ENCODE measurements at regions not wholly inside any gene's neighbourhood (a gene's known extent, or its start where the extent isn't known, plus 50 kb on each side); places are given as distances from the start of the nearest gene placed in this dataset.

DNA sequence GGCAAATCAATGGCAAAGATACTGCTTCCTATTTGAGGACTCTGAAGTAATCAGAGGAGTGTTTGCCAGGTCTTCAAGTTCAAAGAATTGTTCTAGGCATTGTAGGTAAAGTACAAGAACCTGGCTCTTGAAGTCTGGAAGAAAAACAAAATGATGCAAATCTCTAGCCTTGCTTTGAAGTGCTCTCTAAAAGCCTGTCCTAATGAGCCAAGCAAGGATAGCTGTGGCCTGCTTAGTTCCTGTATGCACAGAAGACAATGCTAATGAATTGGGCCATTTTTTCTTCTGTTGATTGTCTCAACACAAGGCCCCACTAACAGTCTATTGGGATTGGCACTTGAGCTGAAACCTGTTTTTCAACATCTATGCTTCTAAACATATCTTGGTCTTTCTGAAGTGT is 165.0 kb upstream of the POU3F2 start:
- H3K4me1 Mint-ChIP-seq (ENCODE audit: low read depth) = no peaks in the 10 kb centered on the region
- H3K36me3 Mint-ChIP-seq (ENCODE audit: low read depth) = no peaks in the 10 kb centered on the region
- no peaks in the 10 kb centered on the region for H3K27me3 Mint-ChIP-seq
- no peak overlapping the region for H3K4me3 Mint-ChIP-seq
- no peak overlapping the region for H3K27ac Mint-ChIP-seq
- no peaks in the 10 kb centered on the region for H3K9me3 Mint-ChIP-seq

DNA sequence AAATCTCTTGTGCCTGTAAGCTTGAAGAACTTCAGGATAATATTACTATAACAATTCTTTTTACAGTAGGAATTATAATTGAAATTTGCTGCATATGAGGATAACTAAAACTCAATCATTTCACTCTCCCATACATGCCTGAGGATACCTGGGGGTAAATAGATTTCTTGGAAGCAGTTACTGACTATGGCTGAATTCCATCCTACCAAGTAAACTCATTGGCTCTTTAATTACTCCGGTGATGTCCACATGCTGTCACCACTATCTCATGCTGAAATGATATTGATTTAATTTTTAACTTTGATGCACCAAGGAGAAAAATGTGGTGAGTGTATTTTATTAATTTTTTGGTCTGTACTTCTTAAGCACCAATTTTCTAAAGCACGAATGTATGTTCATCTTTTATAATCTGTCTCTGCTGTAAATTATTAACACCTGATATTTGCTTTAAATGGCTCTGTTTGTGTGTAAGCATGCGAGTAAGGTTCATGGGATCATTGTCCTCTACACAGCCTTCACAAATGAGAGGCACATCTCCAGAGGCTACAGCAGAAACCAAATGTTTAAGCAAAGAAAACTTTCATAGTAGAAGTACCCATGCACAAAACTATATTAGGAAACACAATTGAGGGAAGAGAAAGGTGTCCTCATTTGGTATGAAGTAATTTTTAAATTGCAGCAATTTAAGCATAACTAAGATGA is 164.2 kb upstream of the POU3F2 start:
- Mint-ChIP-seq H3K4me1 (ENCODE audit: low read depth) (no peaks in the 10 kb centered on the region), H3K27me3 (no peaks in the 10 kb centered on the region), H3K36me3 (ENCODE audit: low read depth) (no peaks in the 10 kb centered on the region), H3K9me3 (no peaks in the 10 kb centered on the region), H3K4me3 (no peak overlapping the region), H3K27ac (no peak overlapping the region)

GRCh38 chr6:98672681-98673475 is 161.5 kb upstream of the POU3F2 start:
- H3K4me3 Mint-ChIP-seq = no peak overlapping the region
- no peak overlapping the region for H3K27ac Mint-ChIP-seq
- peaks cover 6% of the 10 kb centered on the region for H3K9me3 Mint-ChIP-seq
- no peaks in the 10 kb centered on the region for H3K4me1 Mint-ChIP-seq (ENCODE audit: low read depth)
- no peaks in the 10 kb centered on the region for H3K27me3 Mint-ChIP-seq
- H3K36me3 Mint-ChIP-seq (ENCODE audit: low read depth) = no peaks in the 10 kb centered on the region

GRCh38 chr6:98678481-98678880 is 155.9 kb upstream of the POU3F2 start:
- no peaks in the 10 kb centered on the region for H3K36me3 Mint-ChIP-seq (ENCODE audit: low read depth)
- H3K9me3 Mint-ChIP-seq = peaks cover 6% of the 10 kb centered on the region
- no peak overlapping the region for H3K27ac Mint-ChIP-seq
- peaks cover 2% of the 10 kb centered on the region for H3K27me3 Mint-ChIP-seq
- no peaks in the 10 kb centered on the region for H3K4me1 Mint-ChIP-seq (ENCODE audit: low read depth)
- H3K4me3 Mint-ChIP-seq = no peak overlapping the region

DNA sequence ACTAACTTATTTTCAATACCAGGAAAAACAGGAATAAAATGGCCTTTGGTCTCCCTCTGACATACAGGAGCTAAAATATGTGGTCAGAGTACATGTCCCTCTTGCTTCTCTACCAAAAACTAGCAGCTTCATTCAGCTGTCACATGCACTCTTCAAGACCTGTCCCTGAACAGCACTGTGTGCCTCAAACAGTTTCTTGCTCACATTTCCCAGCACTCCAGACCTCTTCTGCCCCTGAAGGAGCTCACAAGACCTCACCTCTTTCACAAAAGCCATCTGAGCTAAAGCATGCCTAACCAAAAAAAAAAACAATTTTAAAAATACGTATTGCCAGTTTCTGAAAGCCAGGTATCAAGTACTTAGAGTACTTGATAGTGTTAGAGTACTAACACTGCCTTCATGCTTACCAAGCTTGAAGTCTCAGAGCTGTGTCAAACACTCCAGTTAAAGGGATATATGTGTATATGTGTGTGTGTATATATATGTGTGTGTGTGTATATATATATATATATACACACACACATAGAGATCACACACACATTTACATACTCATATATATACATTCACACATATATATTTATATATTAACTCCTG is 148.3 kb upstream of the POU3F2 start:
- Mint-ChIP-seq H3K9me3 (no peaks in the 10 kb centered on the region), H3K4me3 (no peak overlapping the region), H3K36me3 (ENCODE audit: low read depth) (no peaks in the 10 kb centered on the region), H3K27ac (no peak overlapping the region), H3K4me1 (ENCODE audit: low read depth) (no peaks in the 10 kb centered on the region), H3K27me3 (peaks cover 7% of the 10 kb centered on the region)

GRCh38 chr6:98687752-98688151 is 146.6 kb upstream of the POU3F2 start:
- Mint-ChIP-seq H3K27ac (no peak overlapping the region), H3K4me3 (no peak overlapping the region), H3K36me3 (ENCODE audit: low read depth) (no peaks in the 10 kb centered on the region), H3K4me1 (ENCODE audit: low read depth) (no peaks in the 10 kb centered on the region), H3K27me3 (peaks cover 7% of the 10 kb centered on the region), H3K9me3 (no peaks in the 10 kb centered on the region)

DNA sequence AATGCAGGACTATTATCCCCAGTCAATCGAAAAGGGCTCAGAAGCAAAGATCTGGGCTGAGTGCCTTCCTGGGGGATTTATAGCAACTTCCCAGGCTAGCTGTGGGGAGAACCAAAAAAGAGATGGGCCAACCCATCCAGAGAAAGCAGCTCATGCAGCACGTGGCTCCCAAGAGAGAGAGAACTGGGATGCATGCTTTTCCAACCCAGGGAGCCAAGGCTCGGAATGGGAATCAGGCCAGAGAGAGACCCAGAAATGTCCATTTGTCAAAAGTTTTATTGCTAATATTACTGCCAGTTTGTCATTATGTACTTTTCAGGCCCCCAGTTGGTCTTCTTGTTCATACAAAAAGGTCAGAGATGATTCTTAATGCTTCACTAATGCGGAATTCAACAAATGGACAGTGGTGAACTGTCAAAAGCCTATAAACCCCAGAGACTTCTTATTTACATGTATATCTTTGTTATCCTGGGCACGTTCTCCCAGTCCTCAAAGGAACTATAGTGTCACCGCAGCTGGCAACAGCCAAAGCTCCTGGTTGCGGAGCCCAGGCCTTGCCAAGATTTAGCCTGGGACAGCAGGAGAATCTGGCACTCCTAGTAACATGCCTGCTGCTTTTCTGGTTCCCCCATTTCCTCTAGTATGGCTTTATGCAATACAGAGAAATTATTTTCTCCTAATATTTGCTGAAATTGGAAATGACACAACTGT is 139.1 kb upstream of the POU3F2 start:
- H3K9me3 Mint-ChIP-seq = no peaks in the 10 kb centered on the region
- H3K36me3 Mint-ChIP-seq (ENCODE audit: low read depth) = no peaks in the 10 kb centered on the region
- no peak overlapping the region for H3K4me3 Mint-ChIP-seq
- no peaks in the 10 kb centered on the region for H3K27me3 Mint-ChIP-seq
- H3K27ac Mint-ChIP-seq = no peak overlapping the region
- H3K4me1 Mint-ChIP-seq (ENCODE audit: low read depth) = no peaks in the 10 kb centered on the region

DNA sequence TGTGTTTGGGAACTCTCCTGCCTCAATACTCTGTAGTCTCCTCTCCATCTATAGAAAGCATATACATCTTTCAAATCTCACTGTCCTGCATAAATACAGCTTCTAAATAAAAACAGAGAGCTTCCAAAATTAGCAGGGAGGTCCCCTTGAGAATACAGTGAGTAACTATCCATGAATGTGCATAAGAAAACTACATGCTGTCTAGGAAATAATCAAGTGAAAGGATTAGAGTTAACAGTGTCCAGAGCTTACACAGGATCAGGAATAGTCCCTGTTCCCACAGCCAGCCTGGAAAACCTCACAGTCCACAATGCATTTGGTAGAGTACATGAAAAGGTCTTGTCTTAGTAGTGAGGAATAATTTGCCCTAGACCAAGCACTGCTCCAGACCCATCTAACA is 123.0 kb upstream of the POU3F2 start:
- no peaks in the 10 kb centered on the region for H3K9me3 Mint-ChIP-seq
- H3K27ac Mint-ChIP-seq = no peak overlapping the region
- H3K4me1 Mint-ChIP-seq (ENCODE audit: low read depth) = no peaks in the 10 kb centered on the region
- no peak overlapping the region for H3K4me3 Mint-ChIP-seq
- H3K27me3 Mint-ChIP-seq = peaks cover 6% of the 10 kb centered on the region
- no peaks in the 10 kb centered on the region for H3K36me3 Mint-ChIP-seq (ENCODE audit: low read depth)

- no peak overlapping the region for H3K27ac Mint-ChIP-seq
- no peaks in the 10 kb centered on the region for H3K36me3 Mint-ChIP-seq (ENCODE audit: low read depth)
- no peaks in the 10 kb centered on the region for H3K4me1 Mint-ChIP-seq (ENCODE audit: low read depth)
- no peak overlapping the region for H3K4me3 Mint-ChIP-seq
- H3K9me3 Mint-ChIP-seq = no peaks in the 10 kb centered on the region
- H3K27me3 Mint-ChIP-seq = peaks cover 22% of the 10 kb centered on the region
These were observed 118.0 kb upstream of the POU3F2 start for GRCh38 chr6:98716341-98716740.

DNA sequence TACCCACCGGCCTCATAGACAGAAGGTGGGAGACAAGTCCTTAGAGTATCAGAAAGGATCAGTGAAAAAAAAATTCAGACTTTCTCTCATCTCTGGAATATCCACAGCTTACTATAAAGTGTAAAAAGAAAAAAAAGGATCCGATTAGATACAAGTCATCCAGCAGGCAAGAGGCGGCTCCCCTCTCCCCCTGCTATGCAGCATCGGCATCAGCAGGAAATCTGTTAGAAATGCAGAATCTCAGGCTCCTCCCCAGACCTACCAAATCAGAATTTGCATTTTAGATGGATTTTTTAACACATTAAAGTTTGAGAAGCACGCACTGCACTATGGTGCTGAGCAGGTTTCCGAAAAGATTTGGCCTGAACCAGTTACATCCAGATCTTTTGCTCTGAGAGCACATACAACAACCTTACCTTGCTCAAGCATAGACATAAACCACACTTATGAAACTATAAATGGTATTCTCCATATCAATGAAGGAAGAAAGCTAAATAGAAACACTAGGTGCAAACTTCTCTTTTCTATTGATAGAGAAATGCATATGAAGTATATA is 117.0 kb upstream of the POU3F2 start:
- Mint-ChIP-seq H3K4me3 (no peak overlapping the region), H3K9me3 (no peaks in the 10 kb centered on the region), H3K36me3 (ENCODE audit: low read depth) (no peaks in the 10 kb centered on the region), H3K27me3 (peaks cover 23% of the 10 kb centered on the region), H3K4me1 (ENCODE audit: low read depth) (no peaks in the 10 kb centered on the region), H3K27ac (no peak overlapping the region)

DNA sequence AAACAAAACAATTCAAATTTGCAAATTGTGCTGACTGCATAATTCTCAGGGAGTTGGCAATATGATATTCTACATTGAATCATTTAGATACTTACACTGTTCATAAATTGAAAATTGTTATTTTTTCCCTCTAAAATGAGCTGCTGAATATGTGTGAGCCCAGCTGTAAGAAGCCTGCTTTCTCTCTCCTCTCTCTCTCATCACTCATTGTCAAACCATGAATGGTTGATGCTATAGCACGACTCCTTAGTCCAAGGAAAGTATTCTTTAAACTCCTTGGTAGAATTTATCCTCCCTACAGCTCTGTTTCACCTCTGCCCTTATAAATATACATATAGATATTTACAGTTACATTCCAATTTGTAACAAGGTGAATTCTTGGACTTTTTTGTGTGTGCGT is 116.4 kb upstream of the POU3F2 start:
- no peak overlapping the region for H3K4me3 Mint-ChIP-seq
- no peak overlapping the region for H3K27ac Mint-ChIP-seq
- no peaks in the 10 kb centered on the region for H3K9me3 Mint-ChIP-seq
- H3K36me3 Mint-ChIP-seq (ENCODE audit: low read depth) = no peaks in the 10 kb centered on the region
- H3K27me3 Mint-ChIP-seq = peaks cover 23% of the 10 kb centered on the region
- H3K4me1 Mint-ChIP-seq (ENCODE audit: low read depth) = no peaks in the 10 kb centered on the region

- Mint-ChIP-seq H3K36me3 (ENCODE audit: low read depth) (no peaks in the 10 kb centered on the region), H3K27me3 (peaks cover 9% of the 10 kb centered on the region), H3K4me3 (no peak overlapping the region), H3K27ac (no peak overlapping the region), H3K4me1 (ENCODE audit: low read depth) (no peaks in the 10 kb centered on the region), H3K9me3 (no peaks in the 10 kb centered on the region)
These were observed 109.8 kb upstream of the POU3F2 start for GRCh38 chr6:98724537-98724936.

GRCh38 chr6:98747273-98747672 is 87.1 kb upstream of the POU3F2 start:
- Mint-ChIP-seq H3K4me3 (no peak overlapping the region), H3K4me1 (ENCODE audit: low read depth) (no peaks in the 10 kb centered on the region), H3K36me3 (ENCODE audit: low read depth) (no peaks in the 10 kb centered on the region), H3K27ac (no peak overlapping the region), H3K27me3 (peaks cover 7% of the 10 kb centered on the region), H3K9me3 (peaks cover 3% of the 10 kb centered on the region)

DNA sequence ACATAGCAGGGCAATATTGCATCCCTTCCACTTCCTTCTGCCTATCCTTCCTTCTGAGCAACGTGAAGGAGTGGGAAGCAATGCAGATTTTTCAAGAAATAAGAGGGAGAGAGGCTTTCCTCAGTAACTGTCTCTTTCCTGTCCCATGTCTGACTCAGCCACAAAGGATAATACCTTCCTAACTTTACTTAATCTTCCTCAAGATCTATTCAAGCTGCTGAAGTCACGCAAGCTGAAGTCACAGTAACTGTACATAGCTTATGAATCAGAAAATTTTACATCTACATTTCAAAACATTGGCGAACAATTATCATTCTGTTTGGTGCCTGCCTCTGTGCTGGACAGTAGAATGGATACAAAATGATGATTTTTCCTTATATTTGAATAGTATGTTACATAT is 86.4 kb upstream of the POU3F2 start:
- Mint-ChIP-seq H3K4me1 (ENCODE audit: low read depth) (no peaks in the 10 kb centered on the region), H3K36me3 (ENCODE audit: low read depth) (no peaks in the 10 kb centered on the region), H3K27ac (no peak overlapping the region), H3K27me3 (peaks cover 3% of the 10 kb centered on the region), H3K4me3 (no peak overlapping the region), H3K9me3 (peaks cover 3% of the 10 kb centered on the region)

GRCh38 chr6:98759459-98759858 is 74.9 kb upstream of the POU3F2 start:
- Mint-ChIP-seq H3K27me3 (peaks cover 17% of the 10 kb centered on the region), H3K4me1 (ENCODE audit: low read depth) (peaks cover 2% of the 10 kb centered on the region), H3K27ac (no peak overlapping the region), H3K9me3 (peaks cover 4% of the 10 kb centered on the region), H3K4me3 (no peak overlapping the region), H3K36me3 (ENCODE audit: low read depth) (no peaks in the 10 kb centered on the region)

Data from stimulated activated naive CD8-positive, alpha-beta T cell treated with anti-CD3 and anti-CD28 coated beads, Interleukin-15, Interleukin-2, amounts not matched to agents 100 ng/mL and 50 ng/mL, for 24 hours (primary cell).